NCI-H2107 treated with DMSO at 0.1 percent for 48 hours (cell line): ENCODE measurements at regions not wholly inside any gene's neighbourhood (a gene's known extent, or its start where the extent isn't known, plus 50 kb on each side); places are given as distances from the start of the nearest gene placed in this dataset.

Source experiments
- DNase-seq: peaks from one replicate; lab custom pipeline; 2025; ENCODE audit not compliant: unreplicated experiment; lab: John Stamatoyannopoulos, UW

GRCh38 chr20:50311308-50312001 lies 120.8 kb downstream of the CEBPB start:
- DNase-seq: no peak

- no peak for DNase-seq
These were observed 121.5 kb downstream of the CEBPB start for GRCh38 chr20:50312002-50312681.

GRCh38 chr20:50312682-50313521 lies 122.3 kb downstream of the CEBPB start:
- no peak for DNase-seq

- DNase-seq: no peak
These were observed 122.8 kb downstream of the CEBPB start for GRCh38 chr20:50313522-50313820.

- DNase-seq: peak; percentile 41
These were observed 123.4 kb downstream of the CEBPB start for GRCh38 chr20:50313827-50314677.

- DNase-seq: no peak
These were observed 124.2 kb downstream of the CEBPB start for GRCh38 chr20:50314678-50315335.

GRCh38 chr20:50315586-50316551 lies 125.2 kb downstream of the CEBPB start:
- DNase-seq: no peak

GRCh38 chr20:50317116-50317515 lies 126.5 kb downstream of the CEBPB start:
- DNase-seq: no peak

- DNase-seq: peak; percentile 77
These were observed 127.0 kb downstream of the CEBPB start for GRCh38 chr20:50317609-50318008.

GRCh38 chr20:50318710-50319109 lies 128.1 kb downstream of the CEBPB start:
- no peak for DNase-seq

- DNase-seq: no peak
These were observed 129.6 kb downstream of the CEBPB start for GRCh38 chr20:50320005-50320900.

- no peak for DNase-seq
These were observed 130.5 kb downstream of the CEBPB start for GRCh38 chr20:50320901-50321796.

- DNase-seq: no peak
These were observed 131.3 kb downstream of the CEBPB start for GRCh38 chr20:50321797-50322480.

GRCh38 chr20:50322703-50323131 lies 132.1 kb downstream of the CEBPB start:
- DNase-seq: no peak

- DNase-seq: no peak
These were observed 132.6 kb downstream of the CEBPB start for GRCh38 chr20:50323209-50323608.
